Medulla oblongata (tissue), 1 donor: ENCODE measurements at regions not wholly inside any gene's neighbourhood (a gene's known extent, or its start where the extent isn't known, plus 50 kb on each side); places are given as distances from the start of the nearest gene placed in this dataset.
"Not testable (repeated sequence)": the region's sequence is repeated elsewhere in the genome, so short reads cannot be mapped to it uniquely, and the experiment has no call there.

Experiments
- DNase-seq: peaks from one replicate; pipeline ENCODE4 v3.0.0-alpha.2; 2015; ENCODE audit errors: extremely low spot score

- no peak for DNase-seq
Measured at GRCh38 chr18:39620551-39621168, 2055.1 kb upstream of the CELF4 start.

GRCh38 chr18:39618265-39619003 is 2052.8 kb upstream of the CELF4 start:
- DNase-seq, result no peak

GRCh38 chr18:39611381-39612100 is 2045.9 kb upstream of the CELF4 start:
- no peak for DNase-seq

- DNase-seq, result no peak
Measured at GRCh38 chr18:39607034-39607433, 2041.4 kb upstream of the CELF4 start.

DNA sequence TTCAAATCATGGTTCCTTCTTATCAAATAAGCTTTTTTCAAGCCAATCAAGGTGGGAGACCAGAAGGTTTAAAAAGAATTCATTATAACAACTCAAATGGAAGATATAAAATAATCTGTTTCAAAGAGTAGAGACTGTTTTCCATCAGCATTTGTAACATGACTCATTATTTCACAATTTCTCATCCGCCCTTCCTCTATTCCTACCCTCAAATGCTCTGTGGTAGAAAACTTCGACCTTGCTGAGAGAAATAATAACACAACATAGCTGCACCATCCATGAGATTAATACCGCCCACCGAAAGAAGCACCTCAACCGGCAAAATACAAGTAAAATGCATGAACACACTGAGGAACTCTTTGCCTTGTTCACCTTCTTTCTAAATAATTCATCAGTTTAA is 2039.2 kb upstream of the CELF4 start:
- DNase-seq, result no peak

- no peak for DNase-seq
Measured at GRCh38 chr18:39602131-39602530, 2036.5 kb upstream of the CELF4 start.

- no peak for DNase-seq
Measured at GRCh38 chr18:39600894-39601293, 2035.3 kb upstream of the CELF4 start.

DNA sequence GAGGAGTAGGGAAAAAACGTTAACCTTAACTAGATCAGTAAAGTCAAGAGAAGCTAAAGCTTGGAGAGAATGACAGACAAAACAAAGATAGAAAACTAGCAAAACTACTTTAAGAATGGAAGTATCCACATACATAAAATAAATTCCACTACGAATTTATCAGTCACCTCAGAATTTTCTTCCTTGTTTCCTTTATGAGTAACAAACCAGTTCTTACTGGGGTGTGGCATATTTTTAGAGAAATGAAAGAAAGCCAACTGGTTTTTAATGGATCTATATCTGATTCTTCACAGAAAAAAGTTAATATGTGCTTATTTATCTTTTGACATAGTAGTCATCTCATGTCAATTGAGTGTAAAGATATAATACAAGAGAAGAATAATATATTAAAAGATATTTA is 2033.7 kb upstream of the CELF4 start:
- DNase-seq, result no peak

DNA sequence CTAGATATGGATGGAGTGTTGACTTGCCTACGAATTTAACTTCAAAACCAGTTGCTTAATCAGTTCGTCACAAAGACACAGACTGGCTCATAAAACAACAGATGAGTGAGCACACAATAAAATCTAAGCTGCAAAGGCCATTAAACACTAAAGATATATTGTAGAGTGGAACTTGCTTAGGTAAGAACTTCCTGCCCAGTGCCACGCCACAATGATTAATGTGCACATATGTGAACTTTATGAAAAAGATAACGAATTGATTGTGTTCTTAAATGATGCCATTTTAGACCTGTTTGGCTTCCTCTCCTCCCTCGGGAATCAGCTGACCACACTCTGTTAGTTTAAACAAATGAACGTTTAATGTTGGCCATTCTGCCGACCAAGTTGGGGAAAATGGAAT is 2031.3 kb upstream of the CELF4 start:
- DNase-seq, result no peak

DNA sequence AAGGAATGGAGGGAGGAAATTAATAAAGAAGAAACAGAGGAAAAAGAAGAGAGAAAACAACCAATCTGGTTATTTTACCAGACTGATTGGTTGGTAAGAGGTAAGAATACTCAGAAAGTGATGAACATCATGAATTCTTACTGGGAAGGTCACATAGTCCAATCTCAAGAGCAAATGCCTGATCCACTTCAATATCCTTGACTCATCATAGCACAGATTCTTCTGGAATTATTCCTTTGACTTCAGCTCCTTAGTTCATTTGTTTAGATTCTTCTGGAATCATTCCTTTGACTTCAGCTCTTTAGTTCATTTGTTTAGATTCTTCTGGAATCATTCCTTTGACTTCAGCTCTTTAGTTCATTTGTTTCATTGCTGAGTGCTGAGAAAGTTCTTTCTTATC is 2030.6 kb upstream of the CELF4 start:
- no peak for DNase-seq

- no peak for DNase-seq
Measured at GRCh38 chr18:39594206-39594605, 2028.6 kb upstream of the CELF4 start.

DNA sequence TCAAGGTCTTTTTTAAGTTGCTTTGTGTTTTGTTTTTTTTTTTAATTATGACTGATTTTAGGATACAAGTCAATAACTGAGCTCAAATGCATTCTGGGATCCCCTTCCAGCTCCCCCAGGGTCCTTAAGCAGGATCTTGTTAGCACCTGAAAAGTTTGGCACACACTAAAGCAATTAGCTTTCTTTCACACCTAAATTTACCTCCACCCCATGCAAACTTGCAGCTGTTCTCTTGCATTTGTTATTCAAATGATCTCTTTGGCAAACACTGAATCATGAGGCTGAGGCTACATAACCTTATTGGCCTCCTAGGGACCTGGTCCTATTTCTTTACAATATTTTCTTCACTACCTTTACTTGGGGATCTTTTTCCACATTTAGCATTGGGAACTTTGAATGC is 2026.1 kb upstream of the CELF4 start:
- DNase-seq, result no peak

- no peak for DNase-seq
Measured at GRCh38 chr18:39589496-39589895, 2023.9 kb upstream of the CELF4 start.

DNA sequence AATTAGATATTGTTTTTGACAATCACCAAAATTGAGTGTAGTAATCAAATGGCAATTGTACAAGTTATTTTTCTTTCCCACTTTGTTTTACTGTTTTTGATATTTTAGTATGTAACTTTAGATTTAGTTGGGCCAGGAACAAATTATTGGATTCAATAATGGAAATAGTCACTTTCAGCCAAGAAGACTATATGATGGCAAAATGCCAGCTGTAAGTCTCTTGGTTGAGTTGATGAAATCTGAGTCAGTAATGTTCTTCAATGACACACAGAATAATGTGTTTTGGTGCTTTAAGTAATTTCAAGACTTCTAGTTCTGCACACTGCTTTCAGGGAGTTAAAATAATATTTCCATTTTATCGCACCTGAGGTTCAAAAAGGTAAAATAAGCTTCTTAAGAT is 2022.0 kb upstream of the CELF4 start:
- DNase-seq, result no peak

- no peak for DNase-seq
Measured at GRCh38 chr18:39586741-39587140, 2021.1 kb upstream of the CELF4 start.

DNA sequence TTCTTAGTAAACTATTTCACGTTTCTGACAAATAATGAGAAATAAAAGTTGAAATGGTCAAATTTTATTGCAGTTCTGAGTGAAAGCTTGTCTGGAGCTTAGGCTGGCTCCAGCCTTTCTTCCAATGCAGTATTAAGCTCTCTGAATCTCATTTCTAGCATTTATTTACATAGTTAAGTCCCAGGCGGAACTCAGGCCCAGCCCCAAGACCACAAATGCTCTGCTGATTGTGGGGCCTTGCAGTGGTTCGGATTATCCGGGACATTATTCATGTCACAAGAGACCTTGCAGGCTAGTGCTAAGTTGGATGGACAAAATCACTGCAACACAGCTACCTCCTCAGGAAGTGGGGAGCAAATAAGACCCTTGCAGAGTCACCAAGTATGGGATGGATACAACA is 2009.3 kb upstream of the CELF4 start:
- DNase-seq, result no peak

DNA sequence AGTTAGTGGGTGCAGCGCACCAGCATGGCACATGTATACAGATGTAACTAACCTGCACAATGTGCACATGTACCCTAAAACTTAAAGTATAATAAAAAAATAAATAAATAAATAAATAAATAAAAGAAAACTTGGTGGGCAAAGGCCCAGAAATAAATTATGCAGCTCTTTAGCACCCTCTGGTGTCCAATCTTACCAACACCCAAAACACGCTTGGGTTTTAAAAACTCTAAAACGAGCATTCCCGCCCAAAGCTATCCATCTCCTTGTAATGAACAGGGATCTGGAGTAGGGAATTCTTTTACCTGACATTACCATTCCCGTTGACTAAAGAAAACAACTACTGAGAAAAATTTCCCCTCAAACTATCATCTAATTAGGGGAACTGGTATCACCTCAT is 2005.9 kb upstream of the CELF4 start:
- DNase-seq, result peak; percentile 30

- not testable (repeated sequence) for DNase-seq
Measured at GRCh38 chr18:39565551-39566230, 2000.1 kb upstream of the CELF4 start.

DNA sequence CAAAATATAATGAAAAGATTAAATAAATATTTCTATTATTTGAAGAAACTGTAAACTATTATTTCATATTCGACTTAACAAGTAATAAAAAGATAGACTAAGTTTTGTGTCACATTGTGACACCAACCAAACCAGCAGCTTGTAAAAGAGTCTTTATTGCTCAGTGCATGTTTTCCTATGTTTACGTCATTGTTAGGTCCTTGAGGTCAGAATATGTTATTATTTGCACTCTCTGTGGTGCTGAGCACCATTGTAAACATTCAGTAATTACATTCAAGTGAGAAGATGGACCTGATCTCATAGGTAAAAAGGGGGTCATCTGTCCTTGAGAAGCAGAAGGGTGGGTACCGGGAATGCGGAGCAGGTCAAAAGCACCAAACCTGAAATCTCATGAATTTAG is 1999.1 kb upstream of the CELF4 start:
- no peak for DNase-seq

- no peak for DNase-seq
Measured at GRCh38 chr18:39561126-39561525, 1995.5 kb upstream of the CELF4 start.

GRCh38 chr18:39558658-39559057 is 1993.1 kb upstream of the CELF4 start:
- no peak for DNase-seq

DNA sequence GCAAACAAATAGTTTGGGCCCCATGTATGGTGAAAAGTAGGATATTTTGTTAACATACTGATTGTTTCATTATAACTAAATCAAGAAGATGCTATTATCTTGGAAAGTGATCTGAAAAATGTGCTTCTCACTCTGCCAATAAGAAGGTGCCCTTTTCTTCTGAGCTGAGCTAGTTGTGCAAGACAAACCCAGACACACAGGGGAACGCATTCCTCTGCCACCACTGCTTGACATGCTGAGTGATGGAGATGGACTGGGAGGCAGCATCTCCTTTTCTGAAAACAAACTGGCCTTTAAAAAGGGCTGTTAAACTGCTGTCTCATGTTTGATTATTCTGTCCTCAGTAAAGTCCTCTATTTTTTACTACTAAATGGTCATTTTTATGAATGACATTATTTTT is 1989.9 kb upstream of the CELF4 start:
- DNase-seq, result no peak

DNA sequence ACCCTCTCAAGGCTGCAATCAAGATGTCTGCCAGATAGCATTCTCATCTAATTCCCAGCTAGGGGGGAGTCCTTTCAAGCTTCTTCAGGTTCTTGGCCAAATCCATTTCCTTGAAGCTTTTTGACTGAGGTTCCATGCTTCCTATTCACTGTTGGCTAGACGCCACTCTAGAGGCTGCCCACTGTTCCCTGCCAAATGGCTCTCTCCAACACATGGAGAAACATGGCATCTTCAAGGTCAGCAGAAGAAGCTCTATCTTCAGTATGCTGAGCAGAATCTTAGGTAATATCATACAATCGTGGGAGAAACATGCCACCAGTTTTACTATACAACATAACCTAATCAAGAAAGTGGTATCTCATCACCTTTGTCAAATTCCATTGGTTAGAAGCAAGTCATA is 1985.1 kb upstream of the CELF4 start:
- DNase-seq, result no peak
